ENCODE measurements at regions not wholly inside any gene's neighbourhood (a gene's known extent, or its start where the extent isn't known, plus 50 kb on each side); places are given as distances from the start of the nearest gene placed in this dataset.
A peak's percentile ranks its signal among the peaks of the same experiment; 100 is the strongest.

DNA sequence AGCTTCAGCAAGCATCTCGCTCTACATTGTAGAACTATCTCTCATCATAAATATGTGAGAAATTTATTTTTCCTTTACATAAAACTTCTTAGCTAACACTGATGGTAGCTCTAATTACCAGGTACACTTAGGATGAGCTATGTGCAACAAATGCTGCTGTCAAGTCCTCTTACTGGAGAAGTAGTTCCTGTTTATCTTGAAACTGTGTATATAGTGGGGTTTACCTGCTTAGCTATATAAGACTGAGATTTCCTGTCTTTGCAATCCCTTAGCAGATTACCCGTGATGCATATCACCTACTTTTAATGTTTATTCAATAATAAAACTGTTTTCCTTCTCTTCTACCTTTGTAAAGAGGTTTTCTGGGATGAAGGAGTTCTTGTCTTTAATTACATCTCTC, 98.0 kb upstream of the USP15 start:
- Histone ChIP-seq H3K36me3 (no peaks in the 10 kb centered on the region), H3K4me3 (no peak overlapping the region), H3K27me3 (no peaks in the 10 kb centered on the region), H3K27ac (no peak overlapping the region), H3K9me3 (no peaks in the 10 kb centered on the region), H3K4me1 (peaks cover 0 to 5% (median 2%) of the 10 kb centered on the region in 4 donors)
- ATAC-seq (ENCODE audit: low FRiP score in 2 of 2) (no peak), DNase-seq (no peak)
- whole genome bisulfite sequencing, 2 donors, result 71 to 82% methylated on average over 2 of the region's 2 CpGs
- TF ChIP-seq, protein P1, sequence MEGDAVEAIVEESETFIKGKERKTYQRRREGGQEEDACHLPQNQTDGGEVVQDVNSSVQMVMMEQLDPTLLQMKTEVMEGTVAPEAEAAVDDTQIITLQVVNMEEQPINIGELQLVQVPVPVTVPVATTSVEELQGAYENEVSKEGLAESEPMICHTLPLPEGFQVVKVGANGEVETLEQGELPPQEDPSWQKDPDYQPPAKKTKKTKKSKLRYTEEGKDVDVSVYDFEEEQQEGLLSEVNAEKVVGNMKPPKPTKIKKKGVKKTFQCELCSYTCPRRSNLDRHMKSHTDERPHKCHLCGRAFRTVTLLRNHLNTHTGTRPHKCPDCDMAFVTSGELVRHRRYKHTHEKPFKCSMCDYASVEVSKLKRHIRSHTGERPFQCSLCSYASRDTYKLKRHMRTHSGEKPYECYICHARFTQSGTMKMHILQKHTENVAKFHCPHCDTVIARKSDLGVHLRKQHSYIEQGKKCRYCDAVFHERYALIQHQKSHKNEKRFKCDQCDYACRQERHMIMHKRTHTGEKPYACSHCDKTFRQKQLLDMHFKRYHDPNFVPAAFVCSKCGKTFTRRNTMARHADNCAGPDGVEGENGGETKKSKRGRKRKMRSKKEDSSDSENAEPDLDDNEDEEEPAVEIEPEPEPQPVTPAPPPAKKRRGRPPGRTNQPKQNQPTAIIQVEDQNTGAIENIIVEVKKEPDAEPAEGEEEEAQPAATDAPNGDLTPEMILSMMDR (IDR thresholded peaks at IDR 0.05), result no peak
- TF ChIP-seq EP300 (IDR thresholded peaks at IDR 0.05) (no peak), POLR2AphosphoS5 (IDR thresholded peaks at IDR 0.05) (no peak), POLR2A (IDR thresholded peaks at IDR 0.05) (no peak)

DNA sequence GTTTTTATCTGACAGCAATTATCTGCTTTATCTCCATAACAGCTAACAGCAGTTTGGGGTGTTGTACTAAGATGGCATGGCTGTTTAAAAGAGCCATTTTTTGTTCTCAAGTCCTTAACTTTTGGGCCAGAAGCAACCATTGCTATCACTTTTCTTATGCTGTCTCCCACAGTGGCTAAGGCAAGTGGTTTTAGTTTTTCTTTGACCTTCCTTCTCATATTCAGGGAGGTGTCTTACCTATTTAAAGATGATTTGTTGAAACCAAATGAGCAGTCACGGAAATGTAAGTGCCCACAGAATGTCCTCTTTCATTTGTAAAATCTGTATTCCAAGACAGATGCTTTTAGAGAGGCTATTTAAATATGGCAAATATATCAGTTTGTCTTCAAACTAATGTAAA, 96.8 kb upstream of the USP15 start:
- DNase-seq, result no peak
- TF ChIP-seq EP300 (IDR thresholded peaks at IDR 0.05) (no peak), POLR2AphosphoS5 (IDR thresholded peaks at IDR 0.05) (no peak), POLR2A (IDR thresholded peaks at IDR 0.05) (no peak)
- TF ChIP-seq, protein P1 (IDR thresholded peaks at IDR 0.05), result no peak
- 68 to 81% methylated on average over 1 of the region's 1 CpG for WGBS, 2 donors
- no peaks in the 10 kb centered on the region for H3K27me3 ChIP-seq
- H3K36me3 ChIP-seq, result no peaks in the 10 kb centered on the region
- H3K4me3 ChIP-seq, result no peak overlapping the region
- H3K27ac ChIP-seq, result no peak overlapping the region
- H3K9me3 ChIP-seq, result no peaks in the 10 kb centered on the region
- H3K4me1 ChIP-seq, result peaks cover 0 to 5% (median 2%) of the 10 kb centered on the region in 4 donors
- no peak for ATAC-seq (ENCODE audit: low FRiP score in 2 of 2)

DNA sequence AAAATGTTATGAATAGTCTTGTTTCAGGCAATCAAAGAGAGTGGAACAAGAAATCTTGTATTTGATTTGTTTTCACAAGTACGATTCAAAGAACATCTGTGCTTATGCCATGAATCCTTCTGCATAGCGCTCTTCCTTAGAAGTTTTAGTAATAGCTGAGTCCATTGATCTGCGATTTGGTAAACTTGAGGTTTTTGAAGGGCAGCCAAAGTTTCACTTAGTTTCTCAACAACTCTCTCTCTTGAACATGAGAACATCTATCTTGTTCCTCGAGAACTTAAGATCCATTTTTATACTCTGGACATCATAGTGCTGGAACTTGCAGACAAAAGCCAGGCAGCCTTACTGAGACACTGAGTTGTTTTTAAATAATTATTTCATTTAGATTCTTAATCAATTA, 96.2 kb upstream of the USP15 start:
- ATAC-seq (ENCODE audit: low FRiP score in 2 of 2) (no peak), DNase-seq (no peak)
- Histone ChIP-seq H3K9me3 (no peaks in the 10 kb centered on the region), H3K27me3 (no peaks in the 10 kb centered on the region), H3K4me3 (no peak overlapping the region), H3K27ac (no peak overlapping the region), H3K4me1 (peaks cover 0 to 2% (median 0%) of the 10 kb centered on the region in 4 donors), H3K36me3 (no peaks in the 10 kb centered on the region)
- no peak for TF ChIP-seq POLR2A (IDR thresholded peaks at IDR 0.05)
- WGBS, 2 donors, result 76 to 81% methylated on average over 4 of the region's 4 CpGs

DNA sequence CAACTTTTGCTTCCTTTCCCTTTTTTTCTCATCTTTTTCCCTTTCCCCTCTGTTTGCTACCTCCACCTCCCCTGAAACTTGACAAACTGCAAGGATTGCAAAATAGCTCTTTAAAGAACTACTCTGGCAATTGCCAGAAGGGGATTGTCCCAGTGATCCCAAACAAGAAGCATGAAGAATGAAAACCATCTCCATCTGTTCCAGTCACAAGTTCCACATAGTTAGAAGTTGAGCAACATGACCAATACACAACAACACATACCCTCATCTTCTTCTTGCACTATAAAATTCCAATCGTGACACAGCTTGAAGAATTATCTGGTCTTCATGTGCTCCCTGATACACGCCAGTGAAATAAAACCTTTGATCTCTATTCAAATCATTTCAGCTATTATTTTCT, 93.7 kb upstream of the USP15 start:
- Histone ChIP-seq H3K9me3 (no peaks in the 10 kb centered on the region), H3K4me1 (no peaks in the 10 kb centered on the region), H3K4me3 (no peak overlapping the region), H3K36me3 (no peaks in the 10 kb centered on the region), H3K27ac (no peak overlapping the region), H3K27me3 (no peaks in the 10 kb centered on the region)
- 54 to 84% methylated on average over 2 of the region's 2 CpGs for WGBS, 2 donors
- TF ChIP-seq POLR2A (IDR thresholded peaks at IDR 0.05), result no peak
- no peak for TF ChIP-seq EP300 (IDR thresholded peaks at IDR 0.05)
- TF ChIP-seq, protein P1 (IDR thresholded peaks at IDR 0.05), result no peak
- no peak for TF ChIP-seq POLR2AphosphoS5 (IDR thresholded peaks at IDR 0.05)
- peak in 1 of 2 donors; percentile 66 for ATAC-seq (ENCODE audit: low FRiP score in 2 of 2)
- no peak for DNase-seq

DNA sequence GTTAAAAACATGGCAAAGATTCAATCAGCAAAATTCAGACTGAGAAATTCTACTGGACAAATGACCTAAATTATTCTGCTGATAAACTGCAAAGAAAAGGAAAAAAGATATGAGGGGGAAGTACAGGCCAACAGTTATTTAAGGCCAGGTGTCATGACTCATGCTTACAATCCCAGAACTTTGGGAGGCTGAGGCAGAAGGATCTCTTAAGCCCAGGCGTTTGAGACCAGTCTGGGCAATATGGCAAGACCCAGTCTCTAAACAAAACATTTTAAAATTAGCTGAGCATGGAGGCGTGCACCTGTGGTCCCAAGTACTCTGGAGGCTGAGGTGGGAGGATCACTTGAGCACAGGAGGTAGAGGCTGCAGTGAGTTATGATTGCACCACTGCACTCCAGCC, 91.8 kb upstream of the USP15 start:
- TF ChIP-seq POLR2AphosphoS5 (IDR thresholded peaks at IDR 0.05) (no peak), POLR2A (IDR thresholded peaks at IDR 0.05) (no peak), EP300 (IDR thresholded peaks at IDR 0.05) (no peak)
- TF ChIP-seq, protein P1 (IDR thresholded peaks at IDR 0.05), result no peak

More for the DNA sequence above, 91.8 kb upstream of the USP15 start:
- Histone ChIP-seq H3K27me3 (no peaks in the 10 kb centered on the region), H3K4me3 (no peak overlapping the region), H3K36me3 (no peaks in the 10 kb centered on the region), H3K4me1 (no peaks in the 10 kb centered on the region), H3K27ac (no peak overlapping the region), H3K9me3 (no peaks in the 10 kb centered on the region)
- ATAC-seq (ENCODE audit: low FRiP score in 2 of 2), result no peak
- WGBS, 2 donors, result 86 to 87% methylated on average over 2 of the region's 2 CpGs
- DNase-seq, result no peak
